Fibroblast of villous mesenchyme (primary cell): ENCODE measurements at regions not wholly inside any gene's neighbourhood (a gene's known extent, or its start where the extent isn't known, plus 50 kb on each side); places are given as distances from the start of the nearest gene placed in this dataset.
A peak's percentile ranks its signal among the peaks of the same experiment; 100 is the strongest.
"Not testable (repeated sequence)": the region's sequence is repeated elsewhere in the genome, so short reads cannot be mapped to it uniquely, and the experiment has no call there.

Experiments
- DNase-seq: peaks from one replicate; pipeline ENCODE4 v3.0.0-alpha.2; 2010; ENCODE audit warnings: low read depth
- H3K4me3 ChIP-seq: 2 replicates; pipeline ENCODE4 v1.5.1; 2011; ENCODE audit warnings: low read depth, mild to moderate bottlenecking, low read length

DNA sequence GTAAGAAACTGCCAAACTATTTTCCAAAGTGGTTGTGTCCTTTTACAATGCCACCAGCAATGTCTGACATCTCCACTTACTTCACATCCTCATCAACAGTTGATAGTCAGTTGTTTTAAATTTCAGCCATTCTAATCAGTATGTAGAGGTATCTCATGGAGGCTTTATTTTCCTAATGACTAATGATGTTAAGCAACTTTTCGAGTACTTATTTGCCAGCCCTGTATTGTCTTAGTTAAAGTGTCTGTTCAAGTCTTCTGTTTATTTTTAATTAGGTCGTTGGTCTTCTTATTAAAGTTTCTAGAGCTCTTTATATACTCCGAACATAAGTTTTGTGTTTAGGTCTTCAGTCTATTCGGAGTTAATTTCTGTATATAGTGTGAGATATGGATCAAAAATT, 54.9 kb upstream of the NBPF12 start:
- not testable (repeated sequence) for DNase-seq, H3K4me3 ChIP-seq

DNA sequence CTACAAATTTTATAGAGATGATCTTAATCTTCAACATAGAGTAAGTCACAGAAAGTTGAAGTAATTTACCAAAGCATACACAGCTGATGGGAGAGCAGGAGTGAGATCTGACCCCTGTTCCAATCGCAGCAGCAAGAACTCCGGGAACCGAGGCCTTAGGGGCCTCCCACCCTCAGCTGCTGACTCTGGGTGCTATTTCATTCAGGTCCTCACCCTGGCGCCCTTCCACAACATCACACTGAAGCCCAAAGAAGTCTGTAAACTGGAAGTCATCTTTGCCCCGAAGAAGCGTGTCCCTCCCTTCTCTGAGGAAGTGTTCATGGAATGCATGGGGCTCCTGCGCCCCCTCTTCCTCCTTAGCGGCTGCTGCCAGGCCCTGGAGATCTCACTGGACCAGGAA, 57.0 kb upstream of the NBPF12 start:
- not testable (repeated sequence) for DNase-seq, H3K4me3 ChIP-seq

DNA sequence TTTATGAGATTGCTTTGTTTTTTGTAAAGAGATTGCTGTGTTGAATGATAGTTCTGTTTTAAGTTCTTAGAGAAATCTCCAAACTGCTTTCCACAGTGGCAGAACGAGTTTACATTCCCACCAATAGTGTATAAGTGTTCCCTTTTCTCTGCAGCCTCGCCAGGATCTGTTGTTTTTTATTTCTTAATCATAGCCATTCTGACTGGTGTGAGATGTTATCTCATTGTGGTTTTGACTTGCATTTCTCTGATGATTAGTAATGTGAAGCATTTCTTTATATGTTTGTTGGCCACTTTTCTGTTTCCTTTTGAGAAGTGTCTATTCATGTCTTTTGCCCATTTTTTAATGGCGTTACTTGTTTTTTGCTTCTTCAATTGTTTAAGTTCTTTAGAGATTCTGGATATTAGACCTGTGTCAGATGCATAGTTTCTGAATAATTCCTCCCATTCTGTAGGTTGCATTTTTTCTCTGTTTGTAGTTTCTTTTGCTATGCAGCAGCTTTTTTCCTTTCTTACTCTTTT, 74.3 kb upstream of the NBPF12 start:
- peak; percentile 2 for DNase-seq
- not testable (repeated sequence) for H3K4me3 ChIP-seq

DNA sequence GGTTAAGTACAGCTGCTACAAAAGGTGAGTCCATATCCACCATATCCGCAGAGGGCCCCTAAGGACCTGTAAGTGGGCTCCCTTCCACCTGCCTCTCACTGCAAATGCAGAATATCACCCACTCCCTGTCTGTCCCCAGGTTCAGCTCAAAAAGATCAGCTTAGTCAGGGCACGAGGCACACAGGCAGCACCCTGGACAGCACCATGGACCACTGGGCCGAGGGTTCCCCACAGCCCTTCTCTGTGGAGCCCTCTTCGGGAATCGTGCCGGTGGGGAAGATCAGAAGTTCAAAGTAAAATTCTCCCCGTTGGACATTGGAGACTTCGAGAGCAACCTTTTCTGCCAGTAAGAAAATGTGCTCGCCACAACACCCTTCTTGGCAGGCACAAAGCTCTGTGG, 85.0 kb upstream of the NBPF12 start:
- not testable (repeated sequence) for DNase-seq, H3K4me3 ChIP-seq

DNA sequence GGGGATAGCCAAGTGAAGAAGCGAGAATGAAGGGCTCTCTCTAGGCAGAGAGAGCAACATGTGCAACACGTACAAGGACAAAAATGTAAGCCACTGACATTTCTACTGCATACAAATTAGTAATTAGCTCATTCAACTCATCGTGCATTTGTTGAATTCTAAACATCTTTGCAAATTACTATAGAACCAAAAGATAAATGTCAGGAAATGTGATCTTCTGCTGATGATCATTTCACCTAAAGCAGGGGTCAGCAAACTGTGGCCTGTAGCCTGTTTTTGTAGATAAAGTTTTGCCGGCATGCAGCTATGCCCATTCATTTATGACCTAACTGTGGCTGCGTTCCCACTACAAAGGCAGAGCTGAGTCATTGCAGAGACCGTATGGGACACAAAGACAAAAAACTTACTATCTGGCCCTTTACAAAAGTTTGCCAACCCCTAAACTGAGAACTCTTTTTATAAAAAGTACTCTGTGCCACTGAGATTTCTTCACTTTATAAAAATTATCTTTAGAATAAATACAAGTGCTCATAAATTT, 87.7 kb upstream of the NBPF12 start:
- DNase-seq, H3K4me3 ChIP-seq: not testable (repeated sequence)

DNA sequence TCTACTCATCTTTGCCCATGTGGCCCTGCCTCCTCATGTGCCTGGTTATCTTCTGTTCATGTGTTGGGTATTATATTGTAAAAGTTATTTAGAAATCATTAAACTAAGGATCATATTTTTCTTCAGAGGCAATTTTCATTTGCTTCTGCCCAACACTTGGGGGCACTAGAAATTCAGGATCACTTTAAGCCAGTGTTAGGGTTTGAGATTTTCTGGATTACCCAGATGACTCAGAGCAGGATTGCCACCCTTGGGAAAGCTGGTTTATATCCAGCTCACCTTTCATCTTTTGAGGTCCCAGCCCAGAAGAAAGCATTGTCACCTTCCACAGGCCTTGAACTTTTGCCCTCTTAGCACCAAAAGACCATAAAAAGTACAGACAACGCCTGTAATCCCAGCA, 99.4 kb upstream of the NBPF12 start:
- H3K4me3 ChIP-seq, DNase-seq: not testable (repeated sequence)

DNA sequence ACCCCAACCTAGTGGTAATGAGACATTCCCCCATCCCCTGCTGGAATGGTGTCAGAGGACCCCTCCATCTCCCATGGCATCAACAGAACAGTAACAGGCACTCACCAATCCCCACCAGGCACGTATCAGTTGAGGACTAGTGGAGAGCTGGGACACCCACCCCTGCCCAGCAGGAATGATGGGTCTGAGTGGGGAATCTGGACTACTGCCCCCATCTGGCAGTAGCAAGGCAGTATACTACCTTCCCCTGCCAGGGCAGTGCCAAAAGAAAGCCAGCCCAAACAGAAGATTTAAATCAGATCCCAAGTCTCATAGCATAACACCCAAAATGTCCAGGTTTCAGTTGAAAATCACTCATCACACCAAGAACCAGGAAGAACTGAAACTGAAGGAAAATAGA, 111.2 kb upstream of the NBPF12 start:
- H3K4me3 ChIP-seq, DNase-seq: not testable (repeated sequence)

DNA sequence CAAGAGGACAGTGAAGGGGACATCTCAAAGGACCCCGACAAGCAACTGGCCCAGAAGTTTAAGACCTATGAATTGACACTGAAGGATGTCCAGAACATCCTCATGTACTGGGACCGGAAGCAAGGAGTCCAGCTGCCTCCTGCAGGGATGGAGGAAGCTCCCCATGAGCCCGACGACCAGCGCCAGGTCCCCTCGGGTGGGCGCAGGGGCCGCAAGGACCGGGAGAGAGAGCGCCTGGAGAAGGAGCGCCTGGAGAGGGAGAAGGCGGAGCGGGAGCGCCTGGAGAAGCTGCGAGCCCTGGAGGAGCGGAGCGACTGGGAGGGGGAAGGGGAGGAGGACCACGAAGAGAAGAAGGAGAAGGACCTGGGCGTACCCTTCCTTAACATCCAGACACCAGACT, 143.9 kb upstream of the NBPF12 start:
- H3K4me3 ChIP-seq, DNase-seq: not testable (repeated sequence)

DNA sequence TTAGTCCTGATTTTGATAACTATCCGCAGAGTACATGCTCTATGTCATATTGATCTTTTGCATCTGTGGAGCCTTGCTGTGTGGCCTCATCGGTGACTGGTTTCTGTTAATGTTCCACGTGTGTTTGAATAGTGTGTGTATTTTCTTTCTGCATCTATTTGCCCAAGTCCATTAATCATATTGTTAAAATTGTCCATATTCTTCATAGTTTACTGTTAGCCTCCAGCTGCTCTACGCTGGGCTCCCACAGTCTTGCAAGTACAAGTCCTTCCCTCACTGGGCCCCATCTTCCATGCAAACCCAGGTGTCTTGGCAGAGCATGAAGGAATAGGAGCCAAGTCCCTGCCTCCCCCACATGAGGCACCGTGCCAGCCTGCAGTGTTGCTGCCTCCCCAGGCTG, 145.4 kb upstream of the NBPF12 start:
- not testable (repeated sequence) for DNase-seq, H3K4me3 ChIP-seq

DNA sequence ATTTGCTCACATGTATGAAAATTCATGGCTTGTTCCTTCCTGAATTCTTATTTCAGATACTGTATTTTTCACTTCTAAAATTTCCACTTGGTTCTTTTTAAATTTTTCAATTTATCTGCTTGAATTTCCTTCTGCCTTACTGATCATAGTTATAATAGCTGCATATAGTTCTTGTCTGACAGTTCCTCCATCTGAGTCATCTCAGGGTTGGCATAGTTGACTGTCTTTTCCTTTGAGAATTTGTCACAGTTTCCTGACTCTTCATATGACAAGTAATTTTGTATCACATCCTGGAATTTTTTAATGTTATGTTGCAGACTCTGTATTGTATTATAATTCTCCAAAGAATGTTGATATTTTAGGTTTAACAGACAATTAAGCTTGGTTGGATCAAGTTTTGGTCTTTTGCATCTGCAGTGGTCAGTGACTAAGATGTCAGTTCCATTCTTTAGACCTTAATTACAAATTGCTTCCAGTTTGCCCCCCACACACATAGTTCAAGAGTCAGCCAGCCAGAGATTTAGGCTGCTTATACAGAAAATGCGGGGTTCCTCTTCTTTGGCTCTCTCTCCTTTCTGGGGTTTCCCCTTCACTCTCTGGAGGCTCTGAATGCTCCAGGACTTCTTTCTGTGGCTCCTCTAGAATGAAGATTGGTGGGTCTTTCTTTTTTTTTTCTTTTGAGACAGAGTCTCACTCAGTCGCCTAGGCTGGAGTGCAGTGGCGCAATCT, 153.7 kb upstream of the NBPF12 start:
- not testable (repeated sequence) for DNase-seq, H3K4me3 ChIP-seq

DNA sequence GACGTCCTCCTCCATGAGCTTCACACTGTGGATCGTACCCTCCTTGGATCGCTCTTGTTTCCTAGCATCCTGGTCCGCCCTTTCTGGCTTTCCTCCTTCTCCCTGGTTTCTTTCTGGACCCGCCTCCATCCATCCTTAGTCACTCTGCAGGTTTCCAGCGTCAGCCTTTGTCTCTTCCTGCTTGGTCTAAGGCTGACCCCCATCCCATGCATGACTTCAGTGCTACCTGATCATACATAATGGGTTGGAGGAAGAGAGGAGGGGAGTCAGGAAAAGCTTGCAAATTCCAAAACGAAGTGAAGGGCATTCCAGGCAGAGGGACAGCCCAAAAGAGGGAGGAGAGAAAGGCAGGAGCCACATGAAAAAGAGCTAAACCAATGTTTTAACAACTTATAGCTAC, 156.9 kb upstream of the NBPF12 start:
- H3K4me3 ChIP-seq, DNase-seq: not testable (repeated sequence)

DNA sequence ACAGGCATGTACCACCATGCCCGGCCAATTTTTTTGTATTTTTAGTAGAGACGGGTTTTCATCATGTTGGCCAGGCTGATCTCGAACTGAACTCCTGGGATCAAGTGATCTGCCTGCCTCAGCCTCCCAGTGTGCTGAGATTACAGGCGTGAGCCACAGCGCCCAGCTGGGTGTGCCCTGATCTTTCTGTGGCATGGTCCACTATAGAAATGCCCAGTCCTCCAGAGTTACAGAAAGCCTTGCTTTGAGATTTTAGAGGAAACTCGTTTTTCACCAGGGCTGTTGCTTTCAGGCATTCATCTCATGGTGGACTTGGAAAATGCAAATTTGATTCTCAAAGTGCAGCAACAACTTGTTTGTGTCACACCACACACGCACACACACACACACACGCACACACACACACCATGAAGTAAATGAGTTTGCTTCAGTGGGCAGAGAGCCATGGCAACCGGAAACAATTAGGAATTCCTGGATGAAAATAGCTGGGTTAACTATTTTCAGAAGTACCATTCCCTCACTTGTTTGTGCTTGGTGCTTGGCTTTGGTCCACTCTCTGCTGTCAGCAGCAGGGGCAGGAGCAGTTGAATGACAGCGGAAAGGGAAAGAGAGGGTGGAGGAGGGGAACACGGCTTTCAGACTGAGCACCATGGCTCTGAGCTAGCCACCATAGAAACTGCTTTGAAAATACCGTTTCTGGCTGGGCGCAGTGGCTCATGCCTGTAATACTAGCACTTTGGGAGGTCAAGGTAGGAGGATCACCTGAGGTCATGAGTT, 160.1 kb upstream of the NBPF12 start:
- DNase-seq, result peak; percentile 0

DNA sequence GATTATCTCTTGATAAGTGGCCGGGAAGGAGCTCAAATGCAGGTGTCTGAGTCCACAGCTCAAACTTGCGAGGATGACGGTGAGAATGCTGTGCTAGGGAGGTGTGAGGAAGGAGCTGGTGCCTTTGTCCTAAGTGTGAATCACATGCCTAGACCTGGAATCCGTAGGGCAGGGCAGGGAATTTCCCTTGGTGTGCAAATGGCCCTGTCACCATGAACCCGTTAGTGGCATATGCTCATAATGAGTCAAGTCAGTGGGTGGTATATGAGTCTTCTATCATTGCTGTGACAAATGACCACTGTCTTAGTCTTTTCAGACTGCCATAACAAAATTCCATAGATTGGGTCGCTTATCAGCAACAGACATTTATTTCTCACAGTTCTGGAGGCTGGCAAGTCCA, 163.1 kb upstream of the NBPF12 start:
- DNase-seq, H3K4me3 ChIP-seq: not testable (repeated sequence)

More for the DNA sequence above, 160.1 kb upstream of the NBPF12 start:
- not testable (repeated sequence) for H3K4me3 ChIP-seq

DNA sequence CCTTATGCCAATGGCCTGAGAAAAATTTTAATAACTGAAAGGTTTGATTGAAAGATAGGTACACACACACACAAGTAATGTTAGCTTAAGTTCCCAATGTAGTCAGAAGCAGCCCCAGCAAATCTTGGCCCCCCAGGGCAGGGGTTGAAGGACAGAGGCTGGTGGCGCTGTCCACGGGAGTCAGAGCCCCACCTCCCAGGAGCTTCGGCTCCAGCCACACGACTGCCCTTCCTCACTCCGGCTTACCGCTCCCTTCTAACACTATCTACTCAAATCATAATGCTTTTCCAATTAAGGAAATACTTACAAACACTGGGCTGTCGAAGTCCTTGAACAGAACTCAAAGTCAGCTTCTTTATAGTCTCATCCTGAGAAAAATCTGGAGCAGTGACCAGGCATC, 163.9 kb upstream of the NBPF12 start:
- H3K4me3 ChIP-seq, DNase-seq: not testable (repeated sequence)

DNA sequence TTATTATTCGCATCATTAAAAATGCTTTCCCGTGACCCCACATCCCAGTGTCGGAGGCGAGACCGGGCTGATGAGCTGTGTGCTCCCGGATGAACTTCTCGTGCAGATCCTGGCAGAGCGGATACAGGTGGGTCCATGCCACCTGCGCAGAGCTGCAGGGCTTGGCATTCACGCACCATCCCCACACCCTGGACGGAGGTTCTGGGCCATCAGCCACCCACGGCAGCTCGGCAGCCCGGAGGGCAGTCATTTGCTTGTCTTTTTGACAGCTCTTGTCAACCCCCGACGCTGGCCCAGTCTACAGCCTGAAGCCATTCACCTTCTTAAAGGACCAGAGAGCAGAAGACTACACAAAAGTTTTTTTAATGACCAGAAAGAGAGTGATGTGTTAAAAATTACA, 166.7 kb upstream of the NBPF12 start:
- H3K4me3 ChIP-seq, DNase-seq: not testable (repeated sequence)

DNA sequence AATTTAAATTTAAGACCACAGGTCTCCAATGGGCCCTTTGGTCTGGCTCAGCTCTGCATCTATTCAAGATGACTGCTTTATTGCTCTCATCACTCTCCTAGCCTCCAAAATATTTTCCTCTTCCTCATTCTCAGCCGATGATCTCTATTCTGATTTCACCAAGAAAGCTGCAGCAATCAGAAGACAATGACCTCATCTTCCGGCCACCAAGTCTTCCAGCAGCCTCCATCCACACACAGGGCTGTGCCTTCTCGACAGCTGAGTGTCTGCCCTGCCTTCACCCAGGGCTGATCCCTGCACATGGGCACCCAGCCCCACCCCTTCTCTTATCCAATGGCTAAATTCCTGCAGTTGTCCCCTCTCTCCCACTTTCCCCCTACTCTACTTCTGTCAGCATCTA, 167.1 kb upstream of the NBPF12 start:
- DNase-seq, H3K4me3 ChIP-seq: not testable (repeated sequence)

DNA sequence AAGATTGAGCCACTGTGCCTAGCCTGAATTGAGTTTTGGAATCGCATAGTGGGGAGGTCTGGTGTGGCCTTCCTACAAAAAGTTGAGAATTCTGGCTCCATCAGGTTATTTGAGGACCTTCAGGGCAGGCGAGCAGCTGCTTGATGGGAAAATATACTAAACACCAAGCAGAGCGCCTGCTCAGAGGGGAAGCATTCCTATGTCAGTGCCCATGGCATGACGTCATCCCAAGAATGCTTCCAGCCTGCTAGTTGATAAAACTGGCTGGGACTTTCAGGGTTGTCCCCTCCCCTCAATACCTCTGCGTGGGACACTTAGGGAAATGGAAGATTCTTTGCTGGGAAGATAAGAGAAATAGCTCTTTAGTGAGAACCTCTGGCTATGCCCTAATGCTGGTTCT, 174.9 kb upstream of the NBPF12 start:
- not testable (repeated sequence) for H3K4me3 ChIP-seq, DNase-seq

DNA sequence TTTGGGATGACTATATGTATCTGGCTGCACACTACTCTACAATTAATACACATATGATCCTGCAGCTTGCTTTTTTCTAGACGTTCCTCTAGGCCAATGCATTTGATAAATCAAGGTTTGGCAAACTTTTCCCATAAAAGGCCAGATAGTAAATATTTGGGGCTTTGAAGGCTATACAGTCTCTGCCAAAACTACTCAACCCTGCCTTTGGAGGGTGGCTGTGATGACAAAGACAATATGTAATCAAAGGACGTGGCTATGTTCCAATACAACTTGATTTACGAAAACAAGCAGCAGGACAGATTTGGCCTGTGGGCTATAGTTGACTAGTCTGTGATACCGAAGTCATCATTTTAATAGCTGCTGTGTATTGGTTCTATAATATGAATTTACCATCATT, 181.3 kb upstream of the NBPF12 start:
- DNase-seq, H3K4me3 ChIP-seq: not testable (repeated sequence)

DNA sequence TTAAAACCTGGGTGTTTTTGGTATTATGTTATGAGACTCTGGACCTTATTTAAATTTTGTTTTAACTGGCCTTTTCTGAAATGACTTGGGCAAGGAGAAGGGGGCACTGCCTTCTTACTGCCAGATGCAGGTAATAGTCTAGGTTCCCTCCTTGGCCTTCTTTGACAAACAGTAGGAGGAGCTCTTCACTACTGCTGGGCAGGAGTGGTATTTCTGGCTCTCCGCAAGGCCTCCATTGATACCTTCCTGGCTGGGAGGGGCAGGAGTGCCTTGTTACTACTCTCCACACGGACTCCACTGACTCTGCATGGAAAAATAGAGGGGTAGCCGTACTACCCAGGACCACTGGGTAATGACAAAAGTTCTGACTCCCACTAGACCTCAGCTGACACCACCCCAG, 189.4 kb upstream of the NBPF12 start:
- not testable (repeated sequence) for DNase-seq

More for the DNA sequence above, 189.4 kb upstream of the NBPF12 start:
- not testable (repeated sequence) for H3K4me3 ChIP-seq
